ENCODE measurements at regions not wholly inside any gene's neighbourhood (a gene's known extent, or its start where the extent isn't known, plus 50 kb on each side); places are given as distances from the start of the nearest gene placed in this dataset.
A peak's percentile ranks its signal among the peaks of the same experiment; 100 is the strongest.

GRCh38 chr12:124687174-124687902 lies 119.9 kb upstream of the NCOR2 start:
- DNase-seq (ENCODE audit: low read depth in 3 of 3), result no peak

- DNase-seq (ENCODE audit: low read depth in 3 of 3), result no peak
Observed at GRCh38 chr12:124686370-124687173, 119.2 kb upstream of the NCOR2 start.

- no peak for DNase-seq (ENCODE audit: low read depth in 3 of 3)
Observed at GRCh38 chr12:124685689-124686369, 118.4 kb upstream of the NCOR2 start.

GRCh38 chr12:124684971-124685688 lies 117.7 kb upstream of the NCOR2 start:
- DNase-seq (ENCODE audit: low read depth in 3 of 3), result no peak

GRCh38 chr12:124684496-124684895 lies 117.1 kb upstream of the NCOR2 start:
- DNase-seq (ENCODE audit: low read depth in 3 of 3), result no peak

- DNase-seq (ENCODE audit: low read depth in 3 of 3), result no peak
Observed at GRCh38 chr12:124683152-124684124, 116.0 kb upstream of the NCOR2 start.

DNA sequence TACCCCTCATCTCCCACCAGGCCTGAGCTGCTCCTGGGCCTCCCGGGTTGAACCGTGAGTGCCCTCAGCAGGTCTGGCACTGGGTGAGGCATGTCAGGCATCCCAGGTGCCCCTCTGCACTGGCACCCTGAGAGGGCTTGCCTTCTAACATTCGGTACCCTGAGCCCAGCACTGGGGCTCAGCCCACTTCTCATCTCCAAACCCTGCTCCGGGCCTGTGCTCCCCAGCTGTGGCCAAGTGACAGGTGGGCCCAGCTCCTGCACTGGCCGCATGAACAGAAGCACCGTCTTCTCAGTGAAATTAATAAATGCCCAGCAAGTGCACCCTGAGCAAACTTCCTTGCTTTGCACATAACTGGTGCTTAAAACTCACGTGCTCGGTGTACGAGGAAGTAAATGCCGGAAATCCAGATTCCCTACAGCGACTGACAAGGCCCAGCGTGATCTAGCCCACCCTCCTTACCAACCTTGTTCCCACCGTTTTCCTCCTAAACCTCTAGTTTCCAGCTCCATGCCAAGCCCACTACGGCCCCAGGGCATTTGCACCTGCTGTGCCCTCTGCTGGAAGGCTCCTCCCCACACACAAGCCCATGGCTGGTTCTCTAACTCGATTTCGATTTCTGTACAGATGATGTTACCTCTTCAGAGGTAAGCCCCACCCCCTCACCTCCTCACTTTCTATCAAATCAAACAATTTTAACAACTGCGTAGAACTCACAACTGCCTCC lies 115.2 kb upstream of the NCOR2 start:
- DNase-seq (ENCODE audit: low read depth in 3 of 3), result no peak

DNA sequence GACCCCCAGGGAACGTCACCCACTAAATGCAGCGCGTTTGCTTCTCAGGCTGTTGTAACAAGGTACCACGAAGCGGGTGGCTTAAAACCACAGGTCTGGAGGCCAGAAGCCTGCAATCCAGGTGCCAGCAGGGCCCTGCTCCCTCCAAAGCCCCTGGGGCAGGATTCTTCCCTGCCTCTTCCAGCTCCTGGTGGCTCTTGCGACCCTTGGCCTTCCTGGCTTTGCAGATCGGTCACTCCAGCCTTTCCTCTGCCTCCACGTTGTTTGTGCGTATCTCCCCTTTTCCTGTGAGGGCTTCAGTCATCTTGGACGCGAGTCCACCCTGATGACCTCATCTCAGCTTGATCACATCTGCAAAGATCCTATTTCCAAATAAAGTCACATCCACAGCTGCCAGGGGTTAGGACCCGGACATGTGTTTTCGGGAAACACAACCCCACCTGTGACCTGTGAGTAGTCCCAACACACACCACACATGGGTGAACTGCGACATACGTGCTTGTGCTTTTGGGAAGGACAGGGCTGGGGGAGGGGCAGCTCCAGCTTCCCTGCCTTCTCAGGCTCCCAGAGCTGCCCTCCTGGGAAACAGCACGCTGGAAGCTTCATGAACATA lies 114.5 kb upstream of the NCOR2 start:
- no peak for DNase-seq (ENCODE audit: low read depth in 3 of 3)

DNA sequence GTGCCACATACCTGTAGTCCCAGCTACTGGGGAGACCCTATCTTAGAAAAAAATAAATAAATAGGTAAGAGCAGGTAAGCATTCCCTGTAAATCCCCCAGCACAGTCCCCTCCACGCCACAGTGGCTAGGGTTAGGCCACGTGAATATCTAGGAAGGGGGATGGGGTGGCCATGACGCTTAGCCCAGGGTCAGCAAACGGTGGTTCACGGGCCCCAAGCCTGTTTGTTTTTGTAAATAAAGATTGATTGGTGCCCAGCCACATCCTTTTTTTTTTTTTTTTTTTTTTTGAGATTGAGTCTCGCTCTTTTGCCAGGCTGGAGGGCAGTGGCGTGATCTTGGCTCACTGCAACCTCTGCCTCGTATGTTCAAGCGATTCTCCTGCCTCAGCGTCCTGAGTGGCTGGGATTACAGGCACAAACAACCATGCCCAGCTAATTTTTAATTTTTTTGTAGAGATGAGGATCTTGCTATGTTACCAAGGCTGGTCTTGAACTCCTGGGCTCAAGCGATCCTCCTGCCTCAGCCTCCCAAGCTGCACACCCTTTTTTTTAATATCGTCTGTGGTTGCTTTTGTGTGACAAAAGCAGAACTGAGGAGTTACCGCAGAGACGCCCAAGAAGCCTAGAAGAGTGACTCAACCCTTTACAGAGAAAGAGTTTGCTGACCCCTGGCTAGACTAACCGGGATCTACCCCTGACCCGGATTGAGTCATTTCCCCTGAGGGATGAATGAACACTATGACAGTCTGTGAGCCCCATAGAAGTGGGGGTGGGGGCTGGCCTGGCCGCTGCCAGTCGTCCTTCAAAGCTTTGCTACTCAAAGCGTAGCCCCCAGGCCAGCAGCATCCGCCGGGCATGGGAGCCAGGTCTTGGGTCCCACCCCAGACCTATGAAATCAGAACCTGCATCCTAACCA lies 113.7 kb upstream of the NCOR2 start:
- DNase-seq (ENCODE audit: low read depth in 3 of 3), result peak in 2 of 3 donors; percentile 4 to 10

DNA sequence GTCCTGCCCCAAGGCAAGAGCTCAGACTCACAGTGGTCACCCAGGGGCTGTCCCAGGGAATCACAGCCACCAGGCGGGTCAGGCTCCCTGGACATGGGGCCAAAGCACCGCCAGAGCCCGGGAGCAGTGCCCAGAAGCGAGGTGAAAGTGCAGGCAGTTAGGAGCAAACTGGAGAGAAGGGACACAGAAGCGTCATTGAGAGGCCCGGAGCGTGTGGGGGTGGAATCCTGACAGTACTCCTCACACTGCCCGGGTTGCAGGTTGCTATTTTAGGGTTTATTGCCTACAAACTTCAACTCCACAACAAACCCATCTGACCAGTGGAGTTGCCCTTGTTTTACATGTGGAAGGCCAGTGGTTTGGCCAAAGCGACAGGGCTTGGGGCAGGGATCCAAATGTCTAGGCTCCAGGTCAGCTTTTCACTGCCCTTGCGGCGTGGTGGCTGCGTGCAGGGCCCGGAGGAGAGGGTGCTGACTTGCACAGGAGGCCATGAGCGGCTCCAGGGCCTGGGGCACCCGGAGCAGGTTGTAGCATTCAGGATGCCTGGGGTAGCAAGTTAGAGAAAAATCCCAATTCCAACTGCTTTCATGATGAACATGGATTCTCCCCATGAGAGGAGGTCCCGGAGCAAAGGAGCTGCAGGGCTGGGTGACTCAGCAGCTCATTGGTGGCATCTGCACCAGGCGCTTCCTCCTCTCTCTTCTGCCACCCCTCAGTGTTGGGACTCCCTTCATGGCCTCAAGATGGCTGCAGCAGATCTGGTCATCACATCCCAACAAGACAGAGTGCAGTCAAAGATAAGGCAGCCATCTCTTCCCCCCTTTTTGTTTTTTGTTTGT lies 112.3 kb upstream of the NCOR2 start:
- DNase-seq (ENCODE audit: low read depth in 3 of 3), result no peak

GRCh38 chr12:124679047-124679446 lies 111.6 kb upstream of the NCOR2 start:
- no peak for DNase-seq (ENCODE audit: low read depth in 3 of 3)

GRCh38 chr12:124678421-124678893 lies 111.0 kb upstream of the NCOR2 start:
- DNase-seq (ENCODE audit: low read depth in 3 of 3), result no peak

DNA sequence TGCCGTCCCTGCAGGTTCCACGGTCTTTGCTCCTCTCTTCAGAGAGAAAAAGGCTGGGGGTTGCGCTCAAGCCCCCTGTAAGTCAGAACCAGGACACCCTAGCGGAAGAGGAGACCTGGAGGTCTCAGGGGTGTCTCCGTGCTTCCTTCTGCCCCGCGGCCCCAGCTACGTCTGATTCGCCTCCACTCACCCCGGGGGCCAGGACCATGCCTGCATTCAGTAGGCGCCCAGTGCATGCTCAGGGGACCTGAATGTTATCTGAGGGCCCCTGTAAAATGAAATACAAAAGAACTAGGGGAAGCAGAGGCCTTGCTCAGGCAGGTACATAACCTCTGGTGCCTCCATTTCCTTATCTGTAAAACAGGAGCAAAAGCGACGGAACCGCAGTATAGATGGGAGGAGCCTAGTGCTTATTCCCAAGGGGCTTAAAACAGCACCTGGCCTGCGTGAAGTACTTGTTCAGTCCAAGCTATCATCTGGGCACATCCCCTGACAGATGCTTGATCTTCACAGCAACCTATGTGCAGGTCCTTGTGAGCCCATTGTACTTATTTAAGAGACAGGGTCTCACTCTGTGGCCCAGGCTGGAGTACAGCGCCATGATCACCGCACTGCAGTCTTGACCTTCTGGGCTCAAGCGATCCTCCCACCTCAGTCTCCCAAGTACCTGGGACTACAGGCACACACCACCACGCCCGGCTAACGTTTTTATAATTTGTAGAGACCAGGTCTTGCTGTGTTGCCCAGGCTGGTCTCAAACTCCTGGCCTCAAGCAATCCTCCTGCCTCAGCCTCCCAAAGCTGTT lies 110.3 kb upstream of the NCOR2 start:
- no peak for DNase-seq (ENCODE audit: low read depth in 3 of 3)

DNA sequence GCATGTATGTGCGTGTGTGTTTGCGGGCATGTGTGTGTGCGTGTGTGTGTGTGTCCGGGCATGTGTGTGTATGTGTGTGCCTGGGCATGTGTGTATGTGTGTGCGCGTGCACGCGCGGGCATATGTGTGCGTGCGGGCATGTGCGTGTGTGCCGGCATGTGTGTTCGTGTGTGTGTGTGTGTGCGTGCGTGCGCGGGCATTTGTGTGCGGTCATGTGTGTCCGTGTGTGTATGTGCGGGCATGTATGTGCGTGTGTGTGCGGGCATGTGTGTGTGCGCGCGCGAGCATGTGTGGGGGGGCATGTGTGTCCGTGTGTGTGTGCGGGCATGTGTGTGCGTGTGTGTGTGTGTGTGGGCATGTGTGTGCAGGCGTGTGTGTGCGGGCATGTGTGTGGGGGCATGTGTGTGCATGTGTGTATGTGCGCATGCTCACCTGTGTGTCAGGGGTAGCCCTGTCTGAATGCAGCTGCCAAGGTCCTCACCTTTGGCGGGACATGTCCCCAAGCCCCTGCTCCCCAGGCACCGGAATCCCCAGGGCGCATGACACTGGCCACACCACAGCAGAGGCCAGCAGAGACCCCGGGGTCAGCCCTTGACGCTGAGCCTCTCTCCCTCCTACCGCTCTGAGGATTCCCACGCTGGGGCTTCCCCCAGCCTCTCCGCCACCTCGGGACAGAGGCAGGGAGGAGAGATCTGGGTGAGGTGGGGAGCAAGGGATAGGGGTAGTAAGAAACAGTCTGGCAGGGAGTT lies 109.5 kb upstream of the NCOR2 start:
- DNase-seq (ENCODE audit: low read depth in 3 of 3), result no peak

GRCh38 chr12:124675881-124676713 lies 108.7 kb upstream of the NCOR2 start:
- no peak for DNase-seq (ENCODE audit: low read depth in 3 of 3)

All from stimulated activated CD4-positive, alpha-beta T cell treated with anti-CD3 and anti-CD28 coated beads, TNF-alpha, amount 100 ng/mL, for 48 hours (primary cell).